K562 (cell line): ENCODE measurements at regions not wholly inside any gene's neighbourhood (a gene's known extent, or its start where the extent isn't known, plus 50 kb on each side); places are given as distances from the start of the nearest gene placed in this dataset.

Experiments
- BRF2 ChIP-seq: IDR thresholded peaks from 3 replicates; pipeline ENCODE4 v1.6.1; 2011; ENCODE audit warnings: borderline replicate concordance, mild to moderate bottlenecking; ENCODE audit not compliant: insufficient read length, insufficient read depth
- CTCF ChIP-seq, 3 experiments: IDR thresholded peaks in 2 of 3; conservative IDR thresholded peaks in 1 of 3; 2 replicates each; pipeline ENCODE4 v1.5.1; 2011 to 2012; ENCODE audit warnings: low read length in 3 of 3, mild to moderate bottlenecking in 3 of 3, control low read depth in 2 of 3, improper control_type of control experiment in 1 of 3, inconsistent platforms in 1 of 3, low read depth in 1 of 3, mixed read lengths in 1 of 3, moderate library complexity in 1 of 3; ENCODE audit not compliant: insufficient read depth in 2 of 3
- GATAD2A ChIP-seq: fragments of 450-650 bp; IDR thresholded peaks from 2 replicates; pipeline ENCODE4 v1.6.1; 2017
- MAZ ChIP-seq, 2 experiments: fragments of 450-650 bp in 1 of 2; sonication (generic) in 1 of 2; formaldehyde crosslinking; IDR thresholded peaks in 1 of 2; conservative IDR thresholded peaks in 1 of 2; 2 replicates each; pipeline versions ENCODE4 v1.4.0 to v1.5.0; 2020; ENCODE audit warnings: mild to moderate bottlenecking in 1 of 2, missing genetic modification reagents in 1 of 2
- POLR2A ChIP-seq: fragments of 450-650 bp; conservative IDR thresholded peaks from 2 replicates; pipeline ENCODE4 v1.6.1; 2016
- POLR2AphosphoS2 ChIP-seq: IDR thresholded peaks from 2 replicates; pipeline ENCODE4 v1.6.1; 2012; ENCODE audit warnings: low read length, improper control_type of control experiment
- ZKSCAN3 ChIP-seq: fragments of 250-450 bp; sonication (Bioruptor Pico); IDR thresholded peaks from 2 replicates; pipeline ENCODE4 v1.4.0; 2020

- TF ChIP-seq GATAD2A (no peak), CTCF (IDR thresholded peaks at IDR 0.05 in 2 of 3, conservative IDR thresholded peaks at IDR 0.05 in 1 of 3; ENCODE audit: insufficient read depth in 2 of 3, low read depth in 1 of 3, low read length in 3 of 3) (no peak), MAZ (CRISPR knock-in tag; conservative IDR thresholded peaks at IDR 0.05 in 1 of 2, IDR thresholded peaks at IDR 0.05 in 1 of 2) (no peak), ZKSCAN3 (no peak), POLR2A (no peak), BRF2 (no peak), POLR2AphosphoS2 (no peak)
These were observed 170.1 kb downstream of the OLFM4 start for GRCh38 chr13:53198736-53199135.
